Lung microvascular endothelial cell (primary cell): ENCODE measurements at regions not wholly inside any gene's neighbourhood (a gene's known extent, or its start where the extent isn't known, plus 50 kb on each side); places are given as distances from the start of the nearest gene placed in this dataset.

Experiments
- DNase-seq, 2 donors: peaks; one replicate each; pipeline versions ENCODE4 v3.0.0 to v3.0.0-alpha.2; 2010; ENCODE audit warnings: low read depth in 2 of 2

- no peak for DNase-seq
Measured at GRCh38 chr3:124177071-124177470, 185.1 kb upstream of the ROPN1 start.

GRCh38 chr3:124178531-124178930, 186.6 kb upstream of the ROPN1 start:
- DNase-seq = no peak

GRCh38 chr3:124200407-124200806, 208.5 kb upstream of the ROPN1 start:
- DNase-seq = no peak

DNA sequence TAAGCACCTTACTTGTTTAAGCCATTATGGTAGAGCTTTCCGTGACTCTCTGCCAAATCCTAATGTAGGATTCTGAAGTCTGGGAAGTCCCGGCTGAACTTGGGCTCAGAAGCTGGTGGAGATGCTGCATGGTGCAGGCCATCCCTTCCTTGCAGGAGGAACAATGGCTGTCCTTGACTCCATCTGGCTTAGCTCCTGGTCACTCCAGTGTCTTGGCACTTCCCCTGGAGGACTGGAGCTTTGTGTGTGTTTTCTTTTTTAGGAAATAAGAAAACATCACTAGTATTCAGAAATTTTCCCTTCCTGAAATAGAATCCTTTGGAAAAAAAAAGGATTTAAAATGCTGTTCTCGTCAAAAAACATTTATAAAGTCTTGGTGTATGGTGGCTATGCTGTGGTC, 209.3 kb upstream of the ROPN1 start:
- no peak for DNase-seq

DNA sequence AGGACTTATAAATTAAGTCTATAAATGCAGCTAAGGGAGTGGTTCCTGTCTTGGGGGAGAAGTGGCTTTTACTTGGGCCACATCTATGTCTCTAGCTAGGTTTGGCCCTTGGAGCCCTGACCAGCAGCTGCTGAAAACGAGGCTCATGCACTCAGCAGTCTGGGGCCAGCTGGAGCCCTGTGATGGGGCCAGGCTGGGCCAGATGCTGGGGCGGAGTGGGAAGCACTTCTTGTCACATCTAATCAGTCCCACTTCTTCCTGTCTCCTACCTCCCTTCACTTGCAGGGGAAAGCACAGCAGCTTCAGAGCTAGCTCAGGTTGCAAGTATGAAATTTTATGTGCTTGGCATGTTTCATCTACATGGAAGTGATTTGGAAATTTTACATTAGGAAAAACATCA, 209.9 kb upstream of the ROPN1 start:
- no peak for DNase-seq

DNA sequence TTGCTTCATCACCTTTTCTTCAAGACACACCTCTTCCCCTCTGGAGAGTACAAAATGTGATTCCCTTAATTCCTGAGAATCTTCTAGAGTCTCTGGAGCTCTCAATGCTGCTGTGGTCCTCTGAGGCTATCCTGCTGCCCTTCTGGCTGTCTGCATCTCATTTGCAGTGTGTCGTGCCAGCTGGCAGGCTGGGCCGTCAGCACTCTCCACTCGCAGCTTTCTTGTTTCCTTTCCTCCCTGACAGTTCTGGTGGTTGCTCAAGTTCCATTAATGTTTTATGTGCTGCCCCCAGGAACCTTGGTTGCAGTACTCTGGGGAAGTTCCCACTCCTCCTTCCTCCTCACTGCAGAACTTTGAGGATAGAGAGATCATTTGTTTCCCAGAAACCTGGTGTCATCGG, 210.8 kb upstream of the ROPN1 start:
- DNase-seq = peak; percentile 12 to 25

GRCh38 chr3:124203292-124203691, 211.4 kb upstream of the ROPN1 start:
- DNase-seq = no peak

DNA sequence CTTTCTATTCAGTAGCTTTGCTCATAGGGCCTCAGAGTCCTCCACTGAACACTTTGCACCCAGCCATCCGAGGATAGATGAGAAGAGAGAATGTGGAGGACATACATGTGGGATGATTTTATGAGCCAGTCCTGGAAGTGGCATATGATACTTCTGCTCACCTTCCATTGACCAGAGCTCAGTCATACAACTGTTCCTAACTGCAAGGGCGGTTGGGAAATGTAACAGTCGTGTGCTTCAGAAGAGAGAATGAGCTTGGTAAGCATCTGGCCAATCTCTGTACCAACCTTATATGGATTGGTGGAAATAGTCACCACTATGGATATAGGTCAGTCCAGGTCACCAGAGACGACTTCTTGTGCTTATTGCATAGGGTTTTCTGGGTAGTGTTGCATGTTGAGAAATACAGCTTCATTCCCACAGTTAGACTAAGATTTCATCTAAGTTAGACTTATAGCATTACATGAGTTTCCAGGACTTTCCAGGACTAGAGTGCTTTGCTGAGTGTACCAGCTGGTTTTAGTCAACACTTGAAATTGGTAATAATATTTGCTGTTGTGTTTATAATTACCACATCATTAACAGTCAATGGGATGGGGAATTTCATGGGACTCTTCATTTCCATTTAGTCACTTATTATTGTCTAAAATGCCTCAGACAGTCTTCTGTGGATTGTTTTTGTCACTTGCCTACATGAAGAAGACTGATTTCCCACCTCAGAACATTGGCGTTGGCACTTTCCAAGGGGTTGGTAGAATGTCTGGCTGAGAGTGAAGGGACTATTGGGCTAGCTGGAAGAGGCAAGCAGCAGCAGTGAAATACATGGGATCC, 214.5 kb upstream of the ROPN1 start:
- no peak for DNase-seq

GRCh38 chr3:124207077-124207476, 215.2 kb upstream of the ROPN1 start:
- DNase-seq = no peak

DNA sequence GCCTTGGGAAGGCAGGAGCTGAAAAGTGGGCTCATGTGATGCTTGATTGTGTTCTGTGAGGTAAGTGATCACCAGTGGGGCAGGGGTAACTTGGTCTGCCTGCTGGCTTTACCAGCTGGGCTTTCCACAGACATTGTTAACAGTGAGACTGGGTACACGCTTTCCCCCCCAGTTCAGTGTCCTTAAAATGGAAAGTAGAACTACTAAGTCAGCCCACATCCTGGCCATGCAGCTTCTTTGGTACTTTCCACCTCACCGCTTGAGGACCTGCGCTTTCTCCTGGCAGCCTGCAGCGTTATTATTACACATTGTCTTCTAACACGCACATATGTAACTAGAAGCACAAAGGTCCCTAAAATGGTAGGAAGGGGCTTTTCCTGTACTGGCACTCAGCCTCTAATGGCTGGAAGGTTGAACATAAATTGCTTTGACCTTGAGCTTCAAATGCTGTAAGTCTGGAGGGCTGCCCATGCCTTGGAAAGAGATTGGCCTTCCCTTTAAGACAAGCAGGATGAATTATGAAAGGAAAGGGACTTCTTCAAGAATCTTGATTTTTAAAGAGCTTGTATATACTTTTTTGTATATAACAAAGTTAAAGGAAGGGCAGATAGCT, 216.1 kb upstream of the ROPN1 start:
- no peak for DNase-seq

GRCh38 chr3:124209426-124209825, 217.5 kb upstream of the ROPN1 start:
- DNase-seq = no peak

GRCh38 chr3:124210899-124211298, 219.0 kb upstream of the ROPN1 start:
- no peak for DNase-seq

GRCh38 chr3:124213641-124214040, 221.7 kb upstream of the ROPN1 start:
- DNase-seq = no peak

GRCh38 chr3:124217542-124217941, 225.6 kb upstream of the ROPN1 start:
- peak; percentile 78 to 84 for DNase-seq

GRCh38 chr3:124221422-124221821, 229.5 kb upstream of the ROPN1 start:
- peak in 1 of 2 donors; percentile 79 for DNase-seq

- no peak for DNase-seq
Measured at GRCh38 chr3:124223853-124224252, 231.9 kb upstream of the ROPN1 start.

- no peak for DNase-seq
Measured at GRCh38 chr3:124227150-124227630, 235.3 kb upstream of the ROPN1 start.

DNA sequence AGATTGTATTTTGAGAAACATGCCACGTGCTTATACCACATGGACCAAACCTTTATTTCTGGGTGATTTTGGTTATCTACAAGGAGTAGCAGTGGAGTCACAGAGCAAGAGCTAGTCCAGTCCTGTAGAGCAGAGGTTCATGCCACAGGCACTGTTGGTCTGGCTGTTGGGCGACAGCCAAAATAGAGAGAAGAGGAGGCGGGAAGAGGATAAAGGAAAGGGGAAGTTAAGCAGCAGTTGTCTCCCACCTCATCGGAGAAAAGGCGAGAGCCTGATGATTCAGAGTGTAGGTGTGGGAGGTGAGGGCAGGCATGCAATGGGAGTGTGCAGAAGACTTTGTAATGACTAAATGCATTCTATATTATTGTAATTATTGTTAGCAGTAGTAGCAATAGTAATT, 237.5 kb upstream of the ROPN1 start:
- DNase-seq = peak in 1 of 2 donors; percentile 19

DNA sequence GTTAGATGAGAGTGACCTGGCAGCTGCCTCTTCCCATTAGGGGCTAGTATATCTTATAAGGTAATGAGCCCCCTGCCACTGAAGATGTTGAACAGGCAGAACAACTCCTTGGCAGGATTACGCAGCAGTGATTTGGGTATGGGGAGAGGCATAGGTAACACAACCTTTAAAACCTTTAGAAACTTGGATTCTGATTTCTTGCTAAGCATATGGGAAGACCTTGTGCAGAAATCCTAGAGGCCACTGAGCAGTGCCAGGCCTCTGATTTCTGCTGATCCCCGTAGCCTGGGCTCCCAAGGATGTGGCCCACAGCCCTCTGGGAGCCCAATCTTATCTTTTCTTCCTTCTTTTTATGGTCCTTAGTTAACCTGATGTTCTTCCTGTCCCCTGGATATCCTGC, 237.9 kb upstream of the ROPN1 start:
- no peak for DNase-seq

GRCh38 chr3:124230432-124230831, 238.5 kb upstream of the ROPN1 start:
- no peak for DNase-seq

DNA sequence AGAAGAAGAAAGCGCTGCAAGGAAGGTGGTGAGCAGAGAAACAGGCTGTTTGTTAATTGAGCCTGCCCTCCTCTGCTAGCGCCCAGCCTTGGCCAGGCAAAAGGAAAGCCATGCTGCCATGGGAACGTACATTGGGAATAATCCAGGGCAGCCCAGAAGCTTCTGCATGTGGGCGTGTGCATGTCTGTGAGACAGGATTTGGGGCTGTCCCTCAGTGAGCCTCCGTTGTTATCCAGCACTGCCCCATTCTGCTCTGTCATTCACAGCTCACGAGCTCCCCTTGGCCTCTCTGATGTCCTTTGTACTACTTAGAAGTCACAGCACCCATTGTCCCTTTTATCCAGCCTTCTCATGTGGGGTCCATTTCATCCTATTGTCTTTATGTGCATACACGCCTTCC, 239.1 kb upstream of the ROPN1 start:
- no peak for DNase-seq

GRCh38 chr3:124234852-124235252, 242.9 kb upstream of the ROPN1 start:
- peak; percentile 79 to 92 for DNase-seq

GRCh38 chr3:124235446-124235845, 243.5 kb upstream of the ROPN1 start:
- no peak for DNase-seq
